Esophagus muscularis mucosa (tissue), 4 donors: ENCODE measurements at regions not wholly inside any gene's neighbourhood (a gene's known extent, or its start where the extent isn't known, plus 50 kb on each side); places are given as distances from the start of the nearest gene placed in this dataset.

Experiments used
- DNase-seq: peaks from one replicate; pipeline ENCODE4 v3.0.0-alpha.2; 2017; ENCODE audit errors: extremely low spot score
- H3K27ac ChIP-seq, 4 donors: fragments of 200-600 bp; sonication (generic); replicated peaks in 1 of 4; 1 replicate in 3 of 4; 2 replicates in 1 of 4; pipeline ENCODE4 v1.5.1; 2016 to 2019; ENCODE audit warnings: mild to moderate bottlenecking in 1 of 4
- H3K27me3 ChIP-seq, 4 donors: fragments of 200-600 bp; sonication (generic); one replicate each; pipeline versions ENCODE4 v1.5.1 to v1.6.0; 2016 to 2019
- H3K36me3 ChIP-seq, 4 donors: fragments of 200-600 bp; sonication (generic); one replicate each; pipeline ENCODE4 v1.5.1; 2016 to 2019
- H3K4me1 ChIP-seq, 4 donors: fragments of 200-600 bp; sonication (generic); one replicate each; pipeline ENCODE4 v1.5.1; 2016 to 2019
- H3K4me3 ChIP-seq, 4 donors: fragments of 200-600 bp; sonication (generic); 1 replicate in 2 of 4; 2 replicates in 2 of 4; pipeline ENCODE4 v1.5.1; 2016 to 2019; ENCODE audit warnings: mild to moderate bottlenecking in 4 of 4, moderate library complexity in 1 of 4
- H3K9me3 ChIP-seq, 4 donors: fragments of 200-600 bp; sonication (generic); 1 replicate in 3 of 4; 2 replicates in 1 of 4; pipeline ENCODE4 v1.5.1; 2016 to 2019
- EP300 ChIP-seq: sonication (generic); formaldehyde crosslinking; IDR thresholded peaks from one replicate; pipeline ENCODE4 v1.6.1; 2017; ENCODE audit warnings: antibody characterized with exemption
- POLR2A ChIP-seq: fragments of 450-650 bp; IDR thresholded peaks from one replicate; pipeline ENCODE4 v1.6.1; 2017; ENCODE audit warnings: antibody characterized with exemption, moderate library complexity, mild to moderate bottlenecking, low read depth
- POLR2AphosphoS5 ChIP-seq, 2 donors: sonication (generic); formaldehyde crosslinking; IDR thresholded peaks; one replicate each; pipeline ENCODE4 v1.6.1; 2017; ENCODE audit warnings: antibody characterized with exemption in 2 of 2
- WGBS: methylation state at CpG from one replicate; pipeline ENCODE4 v1.1.5; 2018; 5-methylcytosine and 5-hydroxymethylcytosine counted together
- intact Hi-C: fragments of 100-400 bp; cut with DNase I; formaldehyde crosslinking; loops from one replicate; pipeline ENCODE4 v1.15.1; 2023
- TF ChIP-seq, protein P1 (sequence below), 3 experiments: fragments of 200-600 bp in 2 of 3; fragments of 450-650 bp in 1 of 3; sonication (generic) in 2 of 3; IDR thresholded peaks; one replicate each; pipeline ENCODE4 v1.5.1; 2017 to 2019; ENCODE audit warnings: antibody characterized with exemption in 3 of 3, mild to moderate bottlenecking in 2 of 3, moderate library complexity in 1 of 3

DNA sequence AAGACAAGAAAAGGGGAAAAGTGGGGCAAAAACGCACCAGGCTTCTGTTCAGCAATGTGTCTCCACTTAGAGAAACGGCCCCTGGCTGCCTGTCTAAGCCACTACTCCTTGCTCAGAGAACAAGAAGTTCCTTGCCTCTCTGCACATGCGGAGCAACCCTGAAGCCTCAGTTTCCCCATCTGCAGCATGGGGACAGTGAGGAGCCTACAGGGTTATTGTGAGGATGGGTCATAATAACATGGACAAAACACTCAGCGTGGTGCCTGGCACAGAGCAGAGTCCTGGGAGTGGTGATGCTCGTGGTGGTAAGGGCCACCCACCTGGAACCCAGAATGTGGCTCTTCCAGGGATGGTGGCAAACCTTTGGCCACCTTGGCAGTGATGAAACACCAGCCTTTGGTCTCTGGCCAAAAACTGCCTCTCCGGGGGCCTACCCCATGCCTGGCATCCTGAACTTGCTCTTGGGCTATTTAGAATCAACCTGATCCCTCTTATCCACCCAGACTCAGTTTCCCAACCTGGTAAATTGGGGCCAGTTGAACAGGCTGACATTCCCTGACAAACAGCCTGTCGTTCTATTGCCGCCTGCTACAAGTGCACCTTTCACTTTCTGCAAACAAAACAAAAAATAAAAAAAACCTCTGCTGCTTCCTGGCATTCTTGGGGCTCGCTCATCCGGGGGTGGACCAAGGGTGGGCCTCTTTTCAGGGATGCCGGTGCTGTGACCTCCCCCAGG, 56.5 kb upstream of the DLK1 start:
- 73% methylated on average over 10 of the region's 11 CpGs for WGBS
- intact Hi-C loops: no loop called here
- no peak overlapping the region for H3K4me3 ChIP-seq
- H3K36me3 ChIP-seq: no peaks in the 10 kb centered on the region
- H3K27me3 ChIP-seq: peaks cover 0 to 75% (median 5%) of the 10 kb centered on the region in 4 donors
- DNase-seq: no peak
- H3K27ac ChIP-seq: no peak overlapping the region
- H3K9me3 ChIP-seq: no peaks in the 10 kb centered on the region
- TF ChIP-seq, protein P1, sequence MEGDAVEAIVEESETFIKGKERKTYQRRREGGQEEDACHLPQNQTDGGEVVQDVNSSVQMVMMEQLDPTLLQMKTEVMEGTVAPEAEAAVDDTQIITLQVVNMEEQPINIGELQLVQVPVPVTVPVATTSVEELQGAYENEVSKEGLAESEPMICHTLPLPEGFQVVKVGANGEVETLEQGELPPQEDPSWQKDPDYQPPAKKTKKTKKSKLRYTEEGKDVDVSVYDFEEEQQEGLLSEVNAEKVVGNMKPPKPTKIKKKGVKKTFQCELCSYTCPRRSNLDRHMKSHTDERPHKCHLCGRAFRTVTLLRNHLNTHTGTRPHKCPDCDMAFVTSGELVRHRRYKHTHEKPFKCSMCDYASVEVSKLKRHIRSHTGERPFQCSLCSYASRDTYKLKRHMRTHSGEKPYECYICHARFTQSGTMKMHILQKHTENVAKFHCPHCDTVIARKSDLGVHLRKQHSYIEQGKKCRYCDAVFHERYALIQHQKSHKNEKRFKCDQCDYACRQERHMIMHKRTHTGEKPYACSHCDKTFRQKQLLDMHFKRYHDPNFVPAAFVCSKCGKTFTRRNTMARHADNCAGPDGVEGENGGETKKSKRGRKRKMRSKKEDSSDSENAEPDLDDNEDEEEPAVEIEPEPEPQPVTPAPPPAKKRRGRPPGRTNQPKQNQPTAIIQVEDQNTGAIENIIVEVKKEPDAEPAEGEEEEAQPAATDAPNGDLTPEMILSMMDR (IDR thresholded peaks at IDR 0.05): no peak
- TF ChIP-seq EP300 (no peak), POLR2A (no peak), POLR2AphosphoS5 (IDR thresholded peaks at IDR 0.05) (no peak)
- peaks cover 0 to 7% (median 7%) of the 10 kb centered on the region in 4 donors for H3K4me1 ChIP-seq

DNA sequence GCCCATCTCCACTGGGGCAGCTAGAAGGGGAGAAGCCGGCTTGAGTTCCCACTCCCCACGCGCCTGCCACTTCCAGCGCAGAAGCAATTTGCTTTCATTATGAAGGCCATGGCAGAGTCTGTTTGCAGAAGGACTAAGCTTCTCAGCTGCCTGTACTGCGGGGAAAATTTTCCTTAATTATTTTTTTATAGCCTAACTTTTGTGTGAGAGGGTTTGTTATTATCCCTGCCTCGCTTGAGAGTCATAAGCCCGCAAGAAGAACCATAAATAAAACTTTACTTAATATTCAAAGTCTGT, 56.0 kb upstream of the DLK1 start:
- intact Hi-C loops: no loop called here
- Histone ChIP-seq H3K4me1 (peaks cover 0 to 2% (median 2%) of the 10 kb centered on the region in 4 donors), H3K9me3 (no peaks in the 10 kb centered on the region), H3K36me3 (no peaks in the 10 kb centered on the region), H3K4me3 (no peak overlapping the region), H3K27ac (no peak overlapping the region), H3K27me3 (peaks cover 0 to 70% (median 5%) of the 10 kb centered on the region in 4 donors)
- DNase-seq: no peak
- WGBS: 90% methylated on average over 7 of the region's 7 CpGs
- TF ChIP-seq POLR2AphosphoS5 (IDR thresholded peaks at IDR 0.05) (no peak), EP300 (no peak)

DNA sequence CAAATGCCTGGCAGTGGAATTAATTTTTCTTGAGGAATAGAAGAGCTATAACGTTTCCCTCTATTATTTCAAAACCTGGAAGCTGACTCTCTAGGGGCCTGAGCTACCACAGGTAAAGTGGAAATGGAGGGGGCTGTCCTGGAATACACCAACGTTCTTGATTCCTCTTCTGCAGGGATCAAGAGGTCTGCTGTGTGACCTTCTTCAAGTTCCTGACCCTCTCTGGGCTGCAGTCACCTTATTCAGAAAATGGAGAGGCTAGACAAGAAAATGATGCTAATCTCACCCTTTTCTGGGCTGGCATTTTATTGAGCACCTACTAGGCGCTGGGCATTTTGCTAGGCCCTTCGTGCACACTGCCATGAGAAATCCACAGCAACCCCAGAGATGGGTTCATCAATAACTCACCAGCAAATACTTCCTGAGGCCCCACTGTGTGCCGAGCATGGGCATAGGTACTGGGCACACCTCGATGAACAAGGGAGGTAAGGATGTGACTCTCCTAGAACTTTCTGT, 55.2 kb upstream of the DLK1 start:
- H3K27ac ChIP-seq: no peak overlapping the region
- intact Hi-C loops: no loop called here
- WGBS: 81% methylated on average over 6 of the region's 6 CpGs

DNA sequence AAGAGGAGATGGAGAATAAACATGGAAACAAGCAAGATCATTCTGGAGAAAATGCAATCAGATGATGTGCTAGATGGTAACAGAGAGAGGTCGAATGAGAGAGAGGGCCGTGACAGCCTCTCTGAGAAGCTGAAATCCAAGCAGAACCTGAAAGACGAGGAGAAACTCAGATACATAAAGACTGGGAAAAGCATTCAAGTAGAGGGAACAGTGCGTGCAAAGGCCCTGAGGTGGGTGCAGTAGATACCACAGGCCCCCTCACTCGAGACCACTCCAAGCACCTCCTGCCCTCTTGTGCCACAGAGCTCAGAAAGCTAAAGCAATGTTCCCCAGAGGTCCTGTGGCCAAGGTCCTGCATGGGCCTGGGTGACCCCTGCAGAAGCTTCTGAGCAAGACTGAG, 54.8 kb upstream of the DLK1 start:
- intact Hi-C loops: no loop called here
- DNase-seq: no peak

More for the DNA sequence above, 55.2 kb upstream of the DLK1 start:
- DNase-seq: no peak
- H3K27me3 ChIP-seq: peaks cover 0 to 65% (median 2%) of the 10 kb centered on the region in 4 donors
- peaks cover 3 to 6% (median 6%) of the 10 kb centered on the region in 4 donors for H3K4me1 ChIP-seq
- no peaks in the 10 kb centered on the region for H3K9me3 ChIP-seq
- no peak for TF ChIP-seq POLR2A
- TF ChIP-seq EP300: no peak
- TF ChIP-seq POLR2AphosphoS5 (IDR thresholded peaks at IDR 0.05): no peak
- TF ChIP-seq, protein P1 (IDR thresholded peaks at IDR 0.05): no peak
- no peaks in the 10 kb centered on the region for H3K36me3 ChIP-seq
- H3K4me3 ChIP-seq: no peak overlapping the region

More for the DNA sequence above, 54.8 kb upstream of the DLK1 start:
- no peaks in the 10 kb centered on the region for H3K9me3 ChIP-seq
- no peak overlapping the region for H3K4me3 ChIP-seq
- 93% methylated on average over 5 of the region's 5 CpGs for WGBS
- H3K27me3 ChIP-seq: peaks cover 0 to 62% (median 2%) of the 10 kb centered on the region in 4 donors
- H3K27ac ChIP-seq: no peak overlapping the region
- H3K36me3 ChIP-seq: no peaks in the 10 kb centered on the region
- TF ChIP-seq POLR2AphosphoS5 (IDR thresholded peaks at IDR 0.05) (no peak), POLR2A (no peak), EP300 (no peak)
- TF ChIP-seq, protein P1 (IDR thresholded peaks at IDR 0.05): no peak
- H3K4me1 ChIP-seq: peaks cover 8 to 11% (median 10%) of the 10 kb centered on the region in 4 donors
